ENCODE measurements at regions not wholly inside any gene's neighbourhood (a gene's known extent, or its start where the extent isn't known, plus 50 kb on each side); places are given as distances from the start of the nearest gene placed in this dataset.

DNA sequence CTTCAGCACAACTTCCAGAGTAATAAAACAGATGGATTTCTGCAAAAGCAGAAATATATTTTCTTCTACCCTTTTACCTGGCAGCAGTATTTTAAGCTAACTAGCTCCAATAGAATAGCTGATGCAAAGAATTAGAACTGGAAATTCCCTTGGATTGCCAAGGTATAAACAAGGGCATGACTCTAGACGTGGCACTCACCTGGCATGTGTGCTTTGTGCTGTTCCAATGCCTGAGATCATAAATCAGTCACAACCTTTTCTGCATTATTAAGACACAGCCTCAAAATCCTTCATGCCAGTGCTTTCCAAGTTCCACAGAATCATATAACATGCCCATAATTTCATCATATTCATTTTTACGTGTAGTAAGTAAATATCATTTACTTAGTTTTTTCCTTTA is 1048.7 kb downstream of the ADGRL2 start:
- no peak for FAIRE-seq

DNA sequence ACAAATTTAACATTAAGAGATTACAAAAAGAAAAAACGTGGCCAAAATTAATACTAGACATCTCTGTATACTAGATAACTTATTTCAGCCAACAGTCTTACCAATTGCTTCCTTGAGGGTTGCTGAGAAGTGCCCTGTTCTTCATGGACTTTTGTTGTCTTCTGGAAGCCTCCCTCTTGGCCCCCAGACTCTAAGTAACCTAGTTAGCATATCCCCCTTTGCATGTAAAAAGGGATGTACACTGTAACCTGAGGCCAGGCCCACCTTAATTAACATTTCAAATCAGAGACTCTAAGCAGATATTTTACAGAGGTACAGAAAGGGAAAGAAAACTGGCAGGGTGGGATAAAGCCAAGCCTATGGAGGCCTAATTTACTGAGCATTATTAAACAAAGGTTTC is 1047.3 kb downstream of the ADGRL2 start:
- FAIRE-seq: no peak

- FAIRE-seq: no peak
These were observed 1045.1 kb downstream of the ADGRL2 start for GRCh38 chr1:82845866-82846265.

GRCh38 chr1:82844911-82845827 is 1044.4 kb downstream of the ADGRL2 start:
- FAIRE-seq: no peak

DNA sequence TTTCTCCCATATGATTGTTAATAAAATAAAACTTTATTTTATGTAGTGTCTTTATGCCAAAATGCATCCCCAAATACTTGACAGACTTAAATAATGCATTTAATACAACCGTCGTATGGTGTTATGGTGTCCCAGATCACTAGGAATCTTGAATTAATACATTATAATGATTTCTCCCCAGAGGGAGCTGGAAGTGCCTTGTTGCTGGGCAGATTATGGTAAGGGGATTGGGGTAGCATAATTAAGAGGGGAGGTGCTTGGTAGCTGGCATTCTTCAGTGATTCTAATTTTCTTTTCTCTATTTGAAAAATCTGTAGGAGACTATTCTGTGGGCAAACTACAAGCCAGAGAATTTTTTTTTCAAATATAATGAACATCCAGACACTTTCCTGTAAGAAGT is 1043.7 kb downstream of the ADGRL2 start:
- no peak for FAIRE-seq

DNA sequence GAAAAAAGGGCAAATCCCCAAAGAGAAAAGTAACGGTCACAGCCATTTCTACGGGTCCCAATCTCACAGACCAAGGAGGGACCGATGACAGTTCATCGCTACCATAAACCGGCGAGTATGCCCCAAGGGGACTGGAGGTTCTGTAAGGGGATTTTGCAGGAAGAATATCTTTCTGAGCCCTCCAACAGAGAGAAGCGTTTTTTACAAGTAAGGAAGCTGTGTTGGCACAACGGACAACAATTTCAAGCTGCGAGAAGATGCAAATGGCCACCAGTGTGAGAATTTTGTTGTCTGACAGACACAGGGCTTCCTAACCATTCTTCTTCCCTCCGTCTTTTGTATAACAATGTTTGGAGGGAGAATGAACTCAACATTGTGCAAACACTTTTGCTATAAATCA is 1043.1 kb downstream of the ADGRL2 start:
- no peak for FAIRE-seq

GRCh38 chr1:82840192-82840591 is 1039.5 kb downstream of the ADGRL2 start:
- FAIRE-seq: no peak

DNA sequence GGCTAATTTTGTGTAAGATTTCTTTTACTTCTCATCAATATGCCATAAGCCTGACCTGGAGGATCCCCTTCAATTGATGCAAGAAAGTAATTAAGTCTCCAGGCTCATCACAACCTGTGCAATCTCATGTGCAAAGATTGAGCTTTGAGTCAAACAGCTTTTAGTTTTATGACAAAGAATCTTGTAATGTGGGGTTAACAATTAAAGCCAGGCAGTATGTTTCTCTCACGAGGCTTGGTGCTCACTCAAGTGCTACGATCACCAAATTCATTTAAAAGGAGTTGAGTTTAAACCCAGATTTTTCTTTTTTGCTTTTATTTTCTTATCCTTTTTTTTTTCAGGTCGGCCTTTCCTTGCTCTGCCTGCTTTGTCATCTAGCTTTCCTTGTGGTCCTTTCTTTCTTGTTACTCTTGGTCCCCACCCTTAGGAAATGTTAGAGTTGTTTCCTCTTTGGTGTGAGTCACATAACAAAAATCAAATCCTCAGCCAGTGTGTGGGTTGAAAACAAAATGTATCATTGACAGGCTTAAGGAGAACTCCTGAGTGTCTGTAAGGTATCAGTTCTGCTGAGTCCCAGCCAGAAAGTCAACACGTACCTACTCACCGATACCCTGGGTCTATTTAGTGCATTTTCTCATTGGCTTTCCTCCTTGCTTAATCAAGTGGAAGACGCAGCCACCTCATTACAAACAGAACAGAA is 1037.2 kb downstream of the ADGRL2 start:
- no peak for FAIRE-seq

DNA sequence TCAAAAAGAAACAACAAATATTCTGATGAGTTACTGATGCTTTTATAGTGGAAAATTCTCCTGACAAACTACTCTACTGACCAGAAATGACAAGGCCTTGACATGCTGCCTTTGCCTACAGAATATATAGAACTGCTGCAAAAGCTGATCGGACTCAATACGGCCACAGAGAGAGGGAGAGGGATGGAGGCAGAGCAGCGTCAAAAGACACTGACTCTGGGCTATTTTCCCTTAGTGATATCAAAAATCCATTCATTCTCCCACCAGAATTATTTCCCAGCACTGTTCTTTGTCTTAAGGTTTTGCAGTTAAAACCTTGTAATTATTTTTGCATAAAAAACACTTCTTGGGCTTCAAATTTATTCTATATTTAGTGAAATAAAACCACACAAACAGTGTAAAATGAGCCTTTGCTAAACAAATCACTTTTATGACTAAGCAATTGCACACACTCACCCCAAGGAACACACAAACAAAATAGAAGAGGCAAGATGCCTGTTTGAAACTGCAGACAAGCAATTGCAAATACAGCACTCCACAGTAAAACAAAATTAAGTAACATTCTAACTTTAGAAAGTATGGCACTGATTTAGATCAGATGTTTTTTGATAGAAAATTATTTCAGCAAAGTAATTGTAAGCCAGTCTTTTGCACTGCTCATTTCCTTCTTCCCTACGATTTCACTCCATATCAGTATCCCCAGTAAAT is 1036.4 kb downstream of the ADGRL2 start:
- no peak for FAIRE-seq

DNA sequence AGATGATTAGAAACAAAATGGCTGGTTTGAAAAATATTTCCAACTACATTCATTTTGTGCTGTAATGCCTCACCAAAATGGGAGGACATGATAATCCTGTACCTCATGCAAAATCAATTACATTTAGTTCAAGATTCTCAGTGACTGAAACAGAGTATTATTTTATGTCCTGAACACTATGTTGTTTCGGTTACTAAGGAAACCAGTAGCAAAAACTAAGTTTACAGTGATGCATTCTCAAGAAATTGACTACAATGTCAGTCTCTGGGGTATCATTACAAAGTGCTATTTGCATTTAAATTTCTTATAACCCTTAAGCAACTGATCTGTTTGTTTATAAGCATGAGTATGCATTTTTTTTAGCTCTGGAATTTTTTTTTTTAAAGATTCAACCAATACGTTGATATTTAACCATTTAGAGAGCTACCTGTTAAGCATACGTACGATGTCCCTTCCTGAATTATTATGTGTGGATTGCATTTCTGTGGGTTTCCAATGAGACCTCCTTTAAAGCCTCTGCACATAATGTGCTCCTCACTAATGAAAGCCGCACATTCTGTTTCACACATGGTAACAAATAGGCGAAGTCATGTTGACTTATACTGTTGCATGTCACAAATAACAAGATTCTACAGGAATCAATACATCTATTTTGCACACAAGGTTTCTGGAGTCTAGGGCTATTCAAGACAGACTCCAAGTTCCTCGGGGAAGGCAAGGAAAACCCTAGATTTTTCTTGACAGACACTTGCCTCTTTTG is 1035.7 kb downstream of the ADGRL2 start:
- FAIRE-seq: no peak

GRCh38 chr1:82830690-82831380 is 1030.1 kb downstream of the ADGRL2 start:
- no peak for FAIRE-seq

DNA sequence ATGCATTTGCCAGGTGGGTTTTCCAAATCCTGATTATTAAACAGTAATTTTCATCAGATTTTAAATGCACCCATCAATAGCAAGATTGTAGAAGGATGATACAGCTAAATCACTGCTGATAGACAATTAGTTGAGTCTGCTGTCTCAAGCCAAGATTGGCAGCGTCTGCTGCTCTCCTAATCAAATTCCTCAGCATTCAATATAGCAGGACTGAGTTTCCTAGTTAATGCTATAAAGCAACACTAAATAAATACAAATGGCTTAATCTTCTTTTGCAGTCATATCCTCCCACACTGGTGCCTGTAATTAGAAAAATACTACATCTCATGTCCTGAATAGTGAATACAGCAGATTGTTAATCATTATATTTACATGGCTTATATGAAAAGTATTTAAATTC is 1028.8 kb downstream of the ADGRL2 start:
- FAIRE-seq: no peak

- no peak for FAIRE-seq
These were observed 1023.1 kb downstream of the ADGRL2 start for GRCh38 chr1:82823876-82824275.

- no peak for FAIRE-seq
These were observed 1020.1 kb downstream of the ADGRL2 start for GRCh38 chr1:82820816-82821215.

GRCh38 chr1:82819234-82819633 is 1018.5 kb downstream of the ADGRL2 start:
- no peak for FAIRE-seq

DNA sequence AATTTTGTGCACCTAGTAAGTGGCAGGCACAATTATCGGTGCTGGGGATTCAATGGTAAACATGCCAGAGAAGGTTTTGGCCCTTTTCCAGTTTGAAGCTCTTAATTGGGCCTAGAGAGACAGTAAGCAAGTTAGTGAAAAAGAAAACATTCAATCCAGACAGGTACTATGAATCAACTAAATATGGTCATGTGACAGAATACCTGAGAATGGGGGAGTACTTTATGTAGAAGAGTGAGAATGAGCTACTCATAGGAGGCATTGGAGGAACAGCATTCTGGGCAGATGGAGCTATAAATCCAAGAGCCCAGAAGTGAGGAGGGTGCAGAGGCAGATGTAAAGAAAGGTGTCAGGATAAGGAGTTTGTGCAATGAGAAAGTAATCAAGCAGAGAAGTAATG is 1017.9 kb downstream of the ADGRL2 start:
- FAIRE-seq: no peak

DNA sequence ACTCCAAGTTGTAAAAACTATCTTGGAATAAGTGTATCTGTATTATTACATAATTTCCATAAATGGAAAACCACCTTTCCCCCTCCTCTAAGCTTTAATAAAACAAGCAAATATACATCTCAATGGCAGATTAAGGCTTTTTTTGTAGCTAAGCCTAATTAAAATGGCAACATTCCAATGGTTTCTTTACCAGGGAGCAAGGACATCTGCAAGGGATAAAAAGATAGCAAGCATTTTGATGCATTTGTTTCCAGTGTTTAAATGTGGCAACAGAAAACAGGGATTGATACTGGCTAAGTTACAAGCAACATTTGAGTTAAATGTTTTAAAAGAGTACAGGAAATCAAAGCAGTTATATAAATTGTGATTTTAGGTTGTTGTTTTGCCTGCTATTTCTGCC is 1012.7 kb downstream of the ADGRL2 start:
- FAIRE-seq: no peak

DNA sequence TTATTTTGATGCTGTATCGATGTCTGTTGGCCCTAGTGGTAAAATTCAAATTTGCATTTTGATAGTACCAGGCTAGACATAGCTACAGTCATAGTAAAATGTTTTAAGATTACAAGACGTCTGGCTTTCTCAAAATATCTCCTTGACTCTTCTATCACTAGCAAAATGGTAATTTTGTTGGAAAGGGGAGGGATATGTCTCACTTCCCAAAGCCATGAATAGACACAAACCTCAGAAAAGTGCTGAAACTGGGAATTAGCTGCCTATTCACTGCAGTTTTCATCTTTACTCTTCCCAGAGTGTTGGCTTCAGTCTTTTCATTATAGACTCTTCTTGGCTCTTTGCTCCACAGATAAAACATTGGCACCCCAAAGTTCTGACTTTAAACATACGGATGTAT is 1009.9 kb downstream of the ADGRL2 start:
- FAIRE-seq: no peak

DNA sequence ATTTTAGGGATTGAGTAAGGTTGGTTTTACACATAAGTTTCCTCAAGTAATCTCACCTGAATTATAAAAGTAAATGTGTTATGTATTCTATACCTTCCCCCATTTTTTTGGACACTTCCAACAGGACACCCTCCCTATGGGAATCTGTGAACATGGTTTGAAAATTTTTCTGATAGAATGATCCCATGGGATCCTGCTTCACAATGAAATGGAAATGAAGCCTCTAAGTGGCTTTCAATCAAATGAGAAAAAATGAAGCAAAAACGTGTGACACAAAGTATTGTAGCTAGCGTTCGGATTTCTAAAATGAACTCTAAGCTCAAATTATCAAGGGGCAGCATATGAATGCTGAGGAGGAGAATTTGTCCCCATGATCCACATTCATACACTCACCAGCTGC is 1006.8 kb downstream of the ADGRL2 start:
- no peak for FAIRE-seq

GRCh38 chr1:82806133-82806532 is 1005.4 kb downstream of the ADGRL2 start:
- no peak for FAIRE-seq

- FAIRE-seq: no peak
These were observed 1000.4 kb downstream of the ADGRL2 start for GRCh38 chr1:82801176-82801575.

- no peak for FAIRE-seq
These were observed 1000.0 kb downstream of the ADGRL2 start for GRCh38 chr1:82800721-82801120.
